ENCODE measurements at regions not wholly inside any gene's neighbourhood (a gene's known extent, or its start where the extent isn't known, plus 50 kb on each side); places are given as distances from the start of the nearest gene placed in this dataset.

DNA sequence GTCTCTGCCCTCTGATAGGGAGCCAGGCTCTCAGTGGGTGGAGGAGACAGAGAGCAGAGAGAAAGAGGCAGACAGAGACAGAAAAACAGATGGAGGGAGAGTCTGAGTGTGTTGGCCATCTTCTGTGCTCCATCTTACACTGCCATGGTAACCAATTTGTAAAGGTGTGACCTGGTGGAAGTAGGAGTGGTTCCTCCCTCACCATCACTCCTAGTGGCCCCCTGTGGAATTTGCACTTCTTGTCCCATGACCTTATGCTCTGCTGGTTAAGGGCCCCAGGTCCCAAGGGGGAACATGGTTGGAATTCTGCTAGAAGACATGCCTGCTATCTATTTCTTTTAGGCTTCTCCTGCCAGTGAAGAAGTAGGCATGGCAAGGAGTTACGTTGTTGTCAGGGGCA lies 376.7 kb upstream of the CCDC196 start:
- TF ChIP-seq, protein P1, sequence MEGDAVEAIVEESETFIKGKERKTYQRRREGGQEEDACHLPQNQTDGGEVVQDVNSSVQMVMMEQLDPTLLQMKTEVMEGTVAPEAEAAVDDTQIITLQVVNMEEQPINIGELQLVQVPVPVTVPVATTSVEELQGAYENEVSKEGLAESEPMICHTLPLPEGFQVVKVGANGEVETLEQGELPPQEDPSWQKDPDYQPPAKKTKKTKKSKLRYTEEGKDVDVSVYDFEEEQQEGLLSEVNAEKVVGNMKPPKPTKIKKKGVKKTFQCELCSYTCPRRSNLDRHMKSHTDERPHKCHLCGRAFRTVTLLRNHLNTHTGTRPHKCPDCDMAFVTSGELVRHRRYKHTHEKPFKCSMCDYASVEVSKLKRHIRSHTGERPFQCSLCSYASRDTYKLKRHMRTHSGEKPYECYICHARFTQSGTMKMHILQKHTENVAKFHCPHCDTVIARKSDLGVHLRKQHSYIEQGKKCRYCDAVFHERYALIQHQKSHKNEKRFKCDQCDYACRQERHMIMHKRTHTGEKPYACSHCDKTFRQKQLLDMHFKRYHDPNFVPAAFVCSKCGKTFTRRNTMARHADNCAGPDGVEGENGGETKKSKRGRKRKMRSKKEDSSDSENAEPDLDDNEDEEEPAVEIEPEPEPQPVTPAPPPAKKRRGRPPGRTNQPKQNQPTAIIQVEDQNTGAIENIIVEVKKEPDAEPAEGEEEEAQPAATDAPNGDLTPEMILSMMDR (IDR thresholded peaks at IDR 0.05), result no peak
- TF ChIP-seq POLR2A (IDR thresholded peaks at IDR 0.05), result no peak
